Suprapubic skin (tissue), 2 donors: ENCODE measurements at regions not wholly inside any gene's neighbourhood (a gene's known extent, or its start where the extent isn't known, plus 50 kb on each side); places are given as distances from the start of the nearest gene placed in this dataset.

Source experiments
- EP300 ChIP-seq: sonication (generic); formaldehyde crosslinking; IDR thresholded peaks from one replicate; pipeline ENCODE4 v1.6.1; 2017; ENCODE audit warnings: antibody characterized with exemption
- POLR2A ChIP-seq, 2 donors: fragments of 450-650 bp; IDR thresholded peaks; one replicate each; pipeline ENCODE4 v1.6.1; 2017; ENCODE audit warnings: antibody characterized with exemption in 2 of 2, mild to moderate bottlenecking in 2 of 2, moderate library complexity in 2 of 2

DNA sequence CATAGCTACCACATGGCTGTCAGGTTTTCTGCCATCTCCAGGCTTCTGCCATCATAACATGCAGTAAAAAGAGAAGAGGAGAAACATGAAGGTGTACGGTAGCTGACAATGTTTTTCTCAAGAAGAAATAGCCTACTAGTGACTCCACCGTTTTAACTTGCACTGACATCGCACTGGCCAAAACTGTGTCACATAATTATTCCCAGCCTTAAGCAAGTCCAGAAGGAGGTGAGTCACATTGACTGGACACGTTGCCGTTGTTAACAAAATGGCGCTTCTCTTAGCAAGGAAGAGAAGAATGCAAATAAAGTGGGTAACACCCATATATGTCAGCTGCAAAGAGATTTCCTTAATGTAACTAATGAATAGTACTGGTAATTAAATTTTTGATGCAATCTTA lies 810.4 kb upstream of the SLC10A2 start:
- TF ChIP-seq EP300, result no peak
- TF ChIP-seq POLR2A (IDR thresholded peaks at IDR 0.05), result no peak
